Pancreas (tissue), 10 donors: ENCODE measurements at regions not wholly inside any gene's neighbourhood (a gene's known extent, or its start where the extent isn't known, plus 50 kb on each side); places are given as distances from the start of the nearest gene placed in this dataset.

Experiments used
- ATAC-seq, 4 donors: fragments of 200-7000 bp; cut with Tn5 transposase; one replicate each; pipeline versions ENCODE4 v1.8.0 to v1.9.1; 2020; ENCODE audit warnings: mild to moderate bottlenecking in 4 of 4, moderate library complexity in 4 of 4
- DNase-seq, 6 donors: peaks; one replicate each; pipeline ENCODE4 v3.0.0-alpha.2; 2020
- FAIRE-seq: peaks from 2 replicates; lab custom pipeline; 2012; peaks lifted over from hg19 to GRCh38; lab: Jason Lieb, UNC
- H3K27ac ChIP-seq, 4 donors: fragments of 200-600 bp; sonication (generic); 1 replicate in 3 of 4; 2 replicates in 1 of 4; pipeline versions ENCODE4 v1.5.0 to v1.8.0; 2020
- H3K27me3 ChIP-seq, 4 donors: fragments of 200-600 bp; one replicate each; pipeline ENCODE4 v1.8.0; 2021
- H3K36me3 ChIP-seq, 3 donors: fragments of 200-600 bp; sonication (generic) in 1 of 3; one replicate each; pipeline versions ENCODE4 v1.5.0 to v1.8.0; 2020 to 2021
- H3K4me1 ChIP-seq, 3 donors: fragments of 200-600 bp; one replicate each; pipeline ENCODE4 v1.8.0; 2021
- H3K4me3 ChIP-seq, 4 donors: fragments of 200-600 bp; sonication (generic) in 2 of 4; one replicate each; pipeline versions ENCODE4 v1.5.0 to v1.8.0; 2020 to 2021
- H3K9me3 ChIP-seq, 4 donors: fragments of 200-600 bp; one replicate each; pipeline ENCODE4 v1.8.0; 2021
- WGBS, 2 donors: extraction: QIAGEN DNeasy Blood & Tissue Kit; methylation state at CpG; one replicate each; pipeline ENCODE4 v1.1.7; 2013; 5-methylcytosine and 5-hydroxymethylcytosine counted together
- intact Hi-C, 3 donors: fragments of 100-400 bp; cut with DNase I; formaldehyde crosslinking; loops; one replicate each; pipeline versions ENCODE4 v1.11.1 to v1.14.2; 2022
- TF ChIP-seq, protein P1 (sequence below), 4 donors: fragments of 200-600 bp; sonication (generic) in 3 of 4; IDR thresholded peaks; one replicate each; pipeline versions ENCODE4 v1.5.0 to v1.8.0; 2021; ENCODE audit warnings: antibody characterized with exemption in 4 of 4
- donor health status: healthy with polysubstance abuse.
- donor health status: DM: no; HTN: no; CAD: no; lungs with moderate emphysema.
- donor health status: DM: no; HTN: no; CAD: no.
- donor health status: control.
- donor health status: control.
- donor health status: Bipolar disorder and iron deficiency.
- donor health status: DM: yes; HTN: yes; CAD: no.
- donor health status: DM: no; HTN: no; CAD: no.
- donor health status: DM: no; HTN: no; CAD: no.
- donor health status: DM: yes; HTN: yes; CAD: no.

DNA sequence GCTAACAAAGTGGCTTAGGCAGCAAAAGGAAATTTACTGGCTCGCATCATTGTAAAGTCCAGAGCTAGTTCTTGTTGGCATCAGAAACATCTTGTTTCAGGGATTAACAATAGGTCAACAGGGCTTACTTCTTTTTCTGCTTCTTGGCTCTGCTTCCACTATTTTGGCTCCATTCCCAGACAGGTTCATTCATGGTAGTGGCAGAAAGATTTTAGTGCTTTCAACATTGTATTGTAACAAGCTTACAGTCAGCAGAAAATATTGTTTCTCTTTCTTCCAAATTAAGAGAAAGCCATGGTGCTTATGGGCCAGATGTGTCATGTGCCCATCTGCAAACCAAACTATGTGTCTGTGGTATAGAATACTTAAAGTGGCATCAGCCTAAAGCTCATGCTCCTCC lies 315.6 kb downstream of the RAB38 start:
- intact Hi-C loops = no loop called here
- Histone ChIP-seq H3K36me3 (no peaks in the 10 kb centered on the region), H3K4me1 (no peaks in the 10 kb centered on the region), H3K27ac (no peak overlapping the region), H3K4me3 (no peak overlapping the region), H3K9me3 (no peaks in the 10 kb centered on the region), H3K27me3 (no peaks in the 10 kb centered on the region)
- ATAC-seq (no peak), FAIRE-seq (no peak), DNase-seq (no peak)
- TF ChIP-seq, protein P1, sequence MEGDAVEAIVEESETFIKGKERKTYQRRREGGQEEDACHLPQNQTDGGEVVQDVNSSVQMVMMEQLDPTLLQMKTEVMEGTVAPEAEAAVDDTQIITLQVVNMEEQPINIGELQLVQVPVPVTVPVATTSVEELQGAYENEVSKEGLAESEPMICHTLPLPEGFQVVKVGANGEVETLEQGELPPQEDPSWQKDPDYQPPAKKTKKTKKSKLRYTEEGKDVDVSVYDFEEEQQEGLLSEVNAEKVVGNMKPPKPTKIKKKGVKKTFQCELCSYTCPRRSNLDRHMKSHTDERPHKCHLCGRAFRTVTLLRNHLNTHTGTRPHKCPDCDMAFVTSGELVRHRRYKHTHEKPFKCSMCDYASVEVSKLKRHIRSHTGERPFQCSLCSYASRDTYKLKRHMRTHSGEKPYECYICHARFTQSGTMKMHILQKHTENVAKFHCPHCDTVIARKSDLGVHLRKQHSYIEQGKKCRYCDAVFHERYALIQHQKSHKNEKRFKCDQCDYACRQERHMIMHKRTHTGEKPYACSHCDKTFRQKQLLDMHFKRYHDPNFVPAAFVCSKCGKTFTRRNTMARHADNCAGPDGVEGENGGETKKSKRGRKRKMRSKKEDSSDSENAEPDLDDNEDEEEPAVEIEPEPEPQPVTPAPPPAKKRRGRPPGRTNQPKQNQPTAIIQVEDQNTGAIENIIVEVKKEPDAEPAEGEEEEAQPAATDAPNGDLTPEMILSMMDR (IDR thresholded peaks at IDR 0.05) = no peak
- 26 to 46% methylated on average over 1 of the region's 1 CpG for WGBS, 2 donors

DNA sequence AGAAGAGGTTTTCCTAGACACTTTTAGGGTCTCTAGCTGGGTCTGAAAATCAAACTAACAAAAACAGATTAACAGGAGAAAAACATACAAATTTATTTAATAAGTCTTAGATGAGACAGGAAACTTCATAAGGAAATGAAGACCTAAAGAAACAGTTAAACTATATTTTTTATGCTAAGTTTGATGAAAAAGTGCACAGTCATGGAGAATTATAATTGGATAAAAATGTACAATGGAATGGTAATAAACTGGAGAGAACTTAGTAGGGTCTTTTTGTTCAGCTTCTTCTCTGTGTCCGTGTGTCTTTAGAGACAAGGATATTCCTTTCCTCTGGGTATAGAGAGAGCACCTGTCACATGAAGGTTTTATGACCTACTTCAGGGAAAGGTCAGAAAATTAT lies 323.4 kb downstream of the RAB38 start:
- ATAC-seq (no peak), FAIRE-seq (no peak), DNase-seq (no peak)
- TF ChIP-seq, protein P1 (IDR thresholded peaks at IDR 0.05) = no peak
- Histone ChIP-seq H3K4me3 (no peak overlapping the region), H3K27me3 (no peaks in the 10 kb centered on the region), H3K27ac (no peak overlapping the region), H3K9me3 (no peaks in the 10 kb centered on the region), H3K36me3 (no peaks in the 10 kb centered on the region), H3K4me1 (no peaks in the 10 kb centered on the region)
- intact Hi-C loops = no loop called here
- 44 to 53% methylated on average over 1 of the region's 1 CpG for WGBS, 2 donors

DNA sequence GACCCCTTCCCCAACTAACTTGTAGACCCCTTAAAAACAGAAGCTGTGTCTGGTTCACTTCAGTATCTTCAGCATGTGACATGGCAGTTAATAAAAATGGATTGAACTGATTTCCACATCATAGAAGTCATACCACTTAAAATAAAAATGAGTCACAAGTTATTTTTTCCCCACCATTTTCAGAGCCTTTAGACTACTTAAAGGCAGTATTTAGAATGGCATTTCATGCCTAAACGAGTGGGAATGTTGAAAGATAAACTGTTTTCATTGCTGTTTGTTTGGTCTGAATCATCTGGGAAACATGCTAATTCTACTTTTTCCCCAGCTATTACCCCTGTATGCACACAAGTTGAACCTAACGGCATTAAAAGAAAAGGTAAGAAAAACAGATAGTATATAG lies 324.0 kb downstream of the RAB38 start:
- no peak overlapping the region for H3K27ac ChIP-seq
- no peak for DNase-seq
- H3K9me3 ChIP-seq = no peaks in the 10 kb centered on the region
- H3K36me3 ChIP-seq = no peaks in the 10 kb centered on the region
- ATAC-seq = no peak
- TF ChIP-seq, protein P1 (IDR thresholded peaks at IDR 0.05) = no peak
- WGBS, 2 donors = 33 to 37% methylated on average over 2 of the region's 2 CpGs
- no peaks in the 10 kb centered on the region for H3K27me3 ChIP-seq
- FAIRE-seq = no peak
- H3K4me1 ChIP-seq = no peaks in the 10 kb centered on the region
- intact Hi-C loops = no loop called here
- no peak overlapping the region for H3K4me3 ChIP-seq

DNA sequence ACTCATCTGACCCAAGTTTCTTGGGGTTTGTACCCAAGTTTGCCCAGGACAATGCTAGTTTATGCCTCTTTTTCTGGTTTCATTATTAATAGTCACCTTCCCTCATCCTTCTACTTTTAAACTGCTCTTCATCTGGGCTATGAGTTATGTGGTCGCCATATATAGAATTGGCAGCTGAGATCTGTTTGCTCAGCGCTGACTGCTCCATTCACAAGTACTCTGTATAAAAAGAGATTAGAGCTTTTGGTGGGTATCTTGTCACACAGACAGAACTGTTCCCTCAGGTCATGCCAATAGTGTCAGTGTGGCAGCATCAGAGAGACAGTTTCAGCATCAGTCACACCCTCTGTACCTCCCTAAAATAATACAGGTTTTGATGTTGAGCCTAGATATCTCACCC lies 326.0 kb downstream of the RAB38 start:
- TF ChIP-seq, protein P1 (IDR thresholded peaks at IDR 0.05) = no peak
- ATAC-seq (no peak), DNase-seq (no peak), FAIRE-seq (no peak)
- Histone ChIP-seq H3K4me3 (no peak overlapping the region), H3K36me3 (no peaks in the 10 kb centered on the region), H3K4me1 (no peaks in the 10 kb centered on the region), H3K9me3 (no peaks in the 10 kb centered on the region), H3K27ac (no peak overlapping the region), H3K27me3 (no peaks in the 10 kb centered on the region)
- intact Hi-C loops = no loop called here
- WGBS, 2 donors = 77 to 82% methylated on average over 2 of the region's 2 CpGs

DNA sequence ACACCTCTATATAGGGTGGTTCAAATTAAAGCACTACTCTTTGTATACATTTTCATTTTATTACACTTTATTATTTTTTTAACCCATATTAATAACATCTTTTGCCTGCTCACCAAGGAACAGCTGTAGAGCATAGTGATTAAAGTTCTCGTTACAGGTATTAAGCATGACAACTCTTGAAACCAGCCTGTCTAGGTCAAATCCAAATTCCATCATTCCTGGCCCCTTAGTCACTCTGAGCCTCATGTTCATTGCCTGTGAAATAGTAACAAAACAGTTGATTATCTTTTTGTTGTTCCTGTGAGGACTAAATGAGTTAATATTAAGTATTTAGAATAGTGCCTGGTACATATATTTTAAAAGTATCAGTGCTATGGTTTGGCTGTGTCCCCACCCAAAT lies 334.5 kb downstream of the RAB38 start:
- DNase-seq (no peak), FAIRE-seq (no peak), ATAC-seq (no peak)
- Histone ChIP-seq H3K27me3 (no peaks in the 10 kb centered on the region), H3K4me1 (no peaks in the 10 kb centered on the region), H3K27ac (no peak overlapping the region), H3K4me3 (no peak overlapping the region), H3K36me3 (no peaks in the 10 kb centered on the region), H3K9me3 (no peaks in the 10 kb centered on the region)
- WGBS, 2 donors = 72 to 76% methylated on average over 1 of the region's 1 CpG
- TF ChIP-seq, protein P1 (IDR thresholded peaks at IDR 0.05) = no peak
- intact Hi-C loops = no loop called here
